MCF 10A (cell line): ENCODE measurements at regions not wholly inside any gene's neighbourhood (a gene's known extent, or its start where the extent isn't known, plus 50 kb on each side); places are given as distances from the start of the nearest gene placed in this dataset.

ENCODE experiments used
- BruUV-seq: library from RNA; stranded (reverse); fragments of 400-500 nt; replicated peaks from 2 replicates; lab custom pipeline; 2021; lab: Mats Ljungman, UMichigan
- CTCF ChIA-PET: fragments of 300-600 bp; sonication (Branson Sonifier 250); formaldehyde crosslinking; extraction: SDS; loops from one replicate; lab custom pipeline; 2021; ENCODE audit warnings: antibody characterized with exemption, inconsistent platforms; lab: Yijun Ruan, JAX
- POLR2A ChIA-PET: fragments of 300-600, 350-650 bp; sonication (Branson Sonifier 250); formaldehyde crosslinking; extraction: SDS; loops from one replicate; lab custom pipeline; 2020; ENCODE audit warnings: antibody characterized with exemption, inconsistent platforms; lab: Yijun Ruan, JAX
- DNase-seq: peaks from one replicate; pipeline ENCODE4 v3.0.0-alpha.2; 2018; ENCODE audit not compliant: unreplicated experiment
- H3K27ac Mint-ChIP-seq: one replicate; pipeline ENCODE4 v1.8.0; 2022; ENCODE audit warnings: mild to moderate bottlenecking, low read depth, mixed read lengths; ENCODE audit not compliant: unreplicated experiment
- H3K27me3 Mint-ChIP-seq: one replicate; pipeline ENCODE4 v1.8.0; 2022; ENCODE audit warnings: mixed read lengths; ENCODE audit not compliant: insufficient read depth, unreplicated experiment
- H3K36me3 Mint-ChIP-seq: one replicate; pipeline ENCODE4 v1.8.0; 2022; ENCODE audit warnings: mild to moderate bottlenecking, moderate library complexity, mixed read lengths; ENCODE audit not compliant: insufficient read depth, unreplicated experiment
- H3K4me1 Mint-ChIP-seq: one replicate; pipeline ENCODE4 v1.8.0; 2022; ENCODE audit warnings: mixed read lengths; ENCODE audit not compliant: insufficient read depth, unreplicated experiment
- H3K4me3 Mint-ChIP-seq: one replicate; pipeline ENCODE4 v1.8.0; 2022; ENCODE audit warnings: mild to moderate bottlenecking, moderate library complexity, mixed read lengths; ENCODE audit not compliant: unreplicated experiment
- H3K9me3 Mint-ChIP-seq: one replicate; pipeline ENCODE4 v1.8.0; 2022; ENCODE audit warnings: mixed read lengths; ENCODE audit not compliant: unreplicated experiment
- CTCF ChIP-seq: fragments of 200-600 bp; IDR thresholded peaks from one replicate; pipeline ENCODE4 v1.8.0; 2022; ENCODE audit warnings: antibody characterized with exemption, mild to moderate bottlenecking; ENCODE audit not compliant: unreplicated experiment
- intact Hi-C: fragments of 100-400 bp; cut with micrococcal nuclease; formaldehyde crosslinking; loops from 2 replicates; pipeline ENCODE4 v1.14.1; 2022

GRCh38 chr1:212233321-212233720 lies 51.9 kb upstream of the PPP2R5A start:
- intact Hi-C loops, result loop anchor here (5.0 kb wide), 1 partner anchor 146 kb away; no protein-coding TSS in a partner anchor
- H3K27me3 Mint-ChIP-seq, result no peaks in the 10 kb centered on the region
- peaks cover 24% of the 10 kb centered on the region for H3K4me1 Mint-ChIP-seq
- no peaks in the 10 kb centered on the region for H3K36me3 Mint-ChIP-seq
- H3K4me3 Mint-ChIP-seq, result no peak overlapping the region
- no peak for DNase-seq
- CTCF ChIA-PET, result interaction anchor here (1.2 to 4.2 kb wide), 3 partner anchors 54 to 162 kb away, joined by 3 to 40 read pairs (median 17); no protein-coding TSS in a partner anchor
- no peaks in the 10 kb centered on the region for H3K9me3 Mint-ChIP-seq
- BruUV-seq, result no TSS peak
- no peak for TF ChIP-seq CTCF
- no peak overlapping the region for H3K27ac Mint-ChIP-seq
- POLR2A ChIA-PET, result interaction anchor here (0.5 to 3.2 kb wide), 2 partner anchors 22 to 51 kb away, joined by 4 to 14 read pairs; no protein-coding TSS in a partner anchor

- H3K27ac Mint-ChIP-seq, result peak overlapping the region; percentile 44
- H3K4me3 Mint-ChIP-seq, result no peak overlapping the region
- H3K9me3 Mint-ChIP-seq, result no peaks in the 10 kb centered on the region
- H3K4me1 Mint-ChIP-seq, result peaks cover 19% of the 10 kb centered on the region
- TF ChIP-seq CTCF, result no peak
- intact Hi-C loops, result loop anchor here (2.0 to 5.0 kb wide), 2 partner anchors 50 to 147 kb away; partner anchors contain the start of gene PPP2R5A
- peak; percentile 99 for DNase-seq
- ChIA-PET POLR2A (interaction anchor here (0.9 to 3.5 kb wide), 14 partner anchors 9 to 146 kb away, joined by 3 to 17 read pairs (median 5); partner anchors contain the start of gene PPP2R5A), CTCF (interaction anchor here (0.6 to 4.2 kb wide), 17 partner anchors 8 to 536 kb away, joined by 3 to 40 read pairs (median 4); partner anchors contain the start of genes DTL and INTS7)
- H3K27me3 Mint-ChIP-seq, result no peaks in the 10 kb centered on the region
- no TSS peak for BruUV-seq
- H3K36me3 Mint-ChIP-seq, result no peaks in the 10 kb centered on the region
Measured at GRCh38 chr1:212234431-212235395, 50.5 kb upstream of the PPP2R5A start.
